22Rv1 (cell line): ENCODE measurements at regions not wholly inside any gene's neighbourhood (a gene's known extent, or its start where the extent isn't known, plus 50 kb on each side); places are given as distances from the start of the nearest gene placed in this dataset.

Source experiments
- H3K27ac ChIP-seq: fragments of 450-650 bp; 2 replicates; pipeline ENCODE4 v1.5.1; 2017
- CTCF ChIP-seq: fragments of 450-650 bp; IDR thresholded peaks from 2 replicates; pipeline ENCODE4 v1.5.1; 2017; ENCODE audit warnings: mild to moderate bottlenecking
- ZFX ChIP-seq: fragments of 450-650 bp; IDR thresholded peaks from 2 replicates; pipeline ENCODE4 v1.6.1; 2017; ENCODE audit warnings: antibody characterized with exemption, borderline replicate concordance

- no peak overlapping the region for H3K27ac ChIP-seq
- no peak for TF ChIP-seq CTCF
- no peak for TF ChIP-seq ZFX
Observed at GRCh38 chr21:26715116-26715515, 130.1 kb downstream of the ADAMTS1 start.

- H3K27ac ChIP-seq = no peak overlapping the region
- TF ChIP-seq CTCF (no peak), ZFX (no peak)
Observed at GRCh38 chr21:26710155-26710554, 135.1 kb downstream of the ADAMTS1 start.

- TF ChIP-seq CTCF (no peak), ZFX (no peak)
- no peak overlapping the region for H3K27ac ChIP-seq
Observed at GRCh38 chr21:26709090-26709489, 136.0 kb upstream of the CYYR1 start.

GRCh38 chr21:26708223-26708800 lies 135.2 kb upstream of the CYYR1 start:
- TF ChIP-seq ZFX = no peak
- no peak for TF ChIP-seq CTCF

GRCh38 chr21:26707246-26707645 lies 134.2 kb upstream of the CYYR1 start:
- H3K27ac ChIP-seq = no peak overlapping the region
- TF ChIP-seq ZFX (no peak), CTCF (no peak)

More at GRCh38 chr21:26708223-26708800, 135.2 kb upstream of the CYYR1 start:
- no peak overlapping the region for H3K27ac ChIP-seq

GRCh38 chr21:26698416-26698815 lies 125.3 kb upstream of the CYYR1 start:
- no peak for TF ChIP-seq CTCF
- TF ChIP-seq ZFX = no peak
- H3K27ac ChIP-seq = no peak overlapping the region

GRCh38 chr21:26691416-26691815 lies 118.3 kb upstream of the CYYR1 start:
- no peak overlapping the region for H3K27ac ChIP-seq
- no peak for TF ChIP-seq ZFX
- TF ChIP-seq CTCF = no peak
